ENCODE measurements at regions not wholly inside any gene's neighbourhood (a gene's known extent, or its start where the extent isn't known, plus 50 kb on each side); places are given as distances from the start of the nearest gene placed in this dataset.

- H3K4me3 ChIP-seq (ENCODE audit: low read length) = no peak overlapping the region
- H3K9me3 ChIP-seq (ENCODE audit: low read length) = no peaks in the 10 kb centered on the region
- H3K4me2 ChIP-seq (ENCODE audit: low read depth, low read length, poor library complexity, severe bottlenecking) = no peak overlapping the region
- H3K36me3 ChIP-seq (ENCODE audit: insufficient read depth, low read length) = no peaks in the 10 kb centered on the region
- no peak overlapping the region for H3K9ac ChIP-seq (ENCODE audit: low read length)
- no peaks in the 10 kb centered on the region for H4K20me1 ChIP-seq (ENCODE audit: insufficient read depth, low read depth, low read length)
- H3K27ac ChIP-seq (ENCODE audit: low read length) = no peak overlapping the region
- H3K27me3 ChIP-seq (ENCODE audit: low read length) = no peaks in the 10 kb centered on the region
- H3K79me2 ChIP-seq (ENCODE audit: low read length) = no peaks in the 10 kb centered on the region
- H3K9me2 ChIP-seq (replicated peaks; ENCODE audit: insufficient read depth, low read length) = no peaks in the 10 kb centered on the region
- no peaks in the 10 kb centered on the region for H3K4me1 ChIP-seq (ENCODE audit: low read length)
- H2AFZ ChIP-seq (ENCODE audit: low read length) = no peak overlapping the region
- no peak for DNase-seq
These were observed 194.9 kb upstream of the BTG1 start for GRCh38 chr12:92340441-92341064.

DNA sequence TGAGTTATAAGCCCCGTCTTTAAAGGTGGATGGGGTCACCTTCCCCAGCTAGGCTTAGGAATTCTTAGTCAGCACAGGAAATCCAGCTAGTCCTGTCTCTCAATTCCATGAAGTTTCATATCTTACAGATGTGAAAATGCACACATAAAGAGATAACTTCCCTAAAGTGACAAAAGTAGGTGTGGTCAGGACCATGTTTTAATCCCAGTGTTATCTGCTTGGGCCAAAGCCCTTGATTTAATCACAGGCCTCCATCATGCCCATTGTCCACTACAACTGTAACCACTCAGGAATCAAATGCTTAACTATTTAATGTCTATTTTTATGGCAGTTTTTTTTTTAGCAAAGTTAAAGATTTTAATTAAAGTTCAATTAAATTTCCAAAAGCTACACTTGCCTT lies 194.4 kb upstream of the BTG1 start:
- H3K4me1 ChIP-seq (ENCODE audit: low read length) = no peaks in the 10 kb centered on the region
- H2AFZ ChIP-seq (ENCODE audit: low read length) = no peak overlapping the region
- no peak for DNase-seq
- H3K79me2 ChIP-seq (ENCODE audit: low read length) = no peaks in the 10 kb centered on the region
- H4K20me1 ChIP-seq (ENCODE audit: insufficient read depth, low read depth, low read length) = no peaks in the 10 kb centered on the region
- no peak overlapping the region for H3K4me2 ChIP-seq (ENCODE audit: low read depth, low read length, poor library complexity, severe bottlenecking)
- H3K36me3 ChIP-seq (ENCODE audit: insufficient read depth, low read length) = no peaks in the 10 kb centered on the region
- H3K9me3 ChIP-seq (ENCODE audit: low read length) = no peaks in the 10 kb centered on the region
- no peak overlapping the region for H3K4me3 ChIP-seq (ENCODE audit: low read length)
- H3K9ac ChIP-seq (ENCODE audit: low read length) = no peak overlapping the region
- no peaks in the 10 kb centered on the region for H3K9me2 ChIP-seq (replicated peaks; ENCODE audit: insufficient read depth, low read length)
- H3K27ac ChIP-seq (ENCODE audit: low read length) = no peak overlapping the region
- H3K27me3 ChIP-seq (ENCODE audit: low read length) = no peaks in the 10 kb centered on the region

GRCh38 chr12:92339198-92339821 lies 193.7 kb upstream of the BTG1 start:
- H3K4me3 ChIP-seq (ENCODE audit: low read length) = no peak overlapping the region
- H3K4me2 ChIP-seq (ENCODE audit: low read depth, low read length, poor library complexity, severe bottlenecking) = no peak overlapping the region
- H4K20me1 ChIP-seq (ENCODE audit: insufficient read depth, low read depth, low read length) = no peaks in the 10 kb centered on the region
- H3K9ac ChIP-seq (ENCODE audit: low read length) = no peak overlapping the region
- no peaks in the 10 kb centered on the region for H3K79me2 ChIP-seq (ENCODE audit: low read length)
- H3K36me3 ChIP-seq (ENCODE audit: insufficient read depth, low read length) = no peaks in the 10 kb centered on the region
- no peaks in the 10 kb centered on the region for H3K27me3 ChIP-seq (ENCODE audit: low read length)
- H2AFZ ChIP-seq (ENCODE audit: low read length) = no peak overlapping the region
- H3K9me3 ChIP-seq (ENCODE audit: low read length) = no peaks in the 10 kb centered on the region
- H3K27ac ChIP-seq (ENCODE audit: low read length) = no peak overlapping the region
- no peak for DNase-seq
- no peaks in the 10 kb centered on the region for H3K4me1 ChIP-seq (ENCODE audit: low read length)
- no peaks in the 10 kb centered on the region for H3K9me2 ChIP-seq (replicated peaks; ENCODE audit: insufficient read depth, low read length)

DNA sequence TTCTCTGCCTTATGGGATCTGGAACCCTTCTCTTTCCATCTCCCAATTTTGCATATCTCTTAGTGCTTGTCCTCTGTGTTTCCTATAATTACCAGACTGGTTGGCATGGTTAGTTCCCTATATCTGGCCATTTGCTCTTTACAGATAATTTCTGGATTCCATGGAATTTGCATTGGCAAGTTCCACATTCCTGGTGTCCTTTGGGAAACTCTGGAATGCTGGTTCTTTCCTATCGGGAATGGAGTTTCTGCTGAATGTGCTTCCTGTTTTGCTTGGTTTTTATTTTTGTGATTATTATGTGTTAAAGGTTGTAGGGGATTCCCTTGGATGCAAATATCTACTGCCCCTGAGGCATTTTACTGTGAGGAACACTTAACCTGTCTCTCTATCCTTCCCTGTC lies 193.0 kb upstream of the BTG1 start:
- H3K27me3 ChIP-seq (ENCODE audit: low read length) = no peaks in the 10 kb centered on the region
- no peaks in the 10 kb centered on the region for H4K20me1 ChIP-seq (ENCODE audit: insufficient read depth, low read depth, low read length)
- no peak overlapping the region for H3K27ac ChIP-seq (ENCODE audit: low read length)
- no peak overlapping the region for H2AFZ ChIP-seq (ENCODE audit: low read length)
- no peak overlapping the region for H3K4me2 ChIP-seq (ENCODE audit: low read depth, low read length, poor library complexity, severe bottlenecking)
- no peak for DNase-seq
- no peaks in the 10 kb centered on the region for H3K9me3 ChIP-seq (ENCODE audit: low read length)
- H3K4me3 ChIP-seq (ENCODE audit: low read length) = no peak overlapping the region
- H3K4me1 ChIP-seq (ENCODE audit: low read length) = no peaks in the 10 kb centered on the region
- H3K9me2 ChIP-seq (replicated peaks; ENCODE audit: insufficient read depth, low read length) = no peaks in the 10 kb centered on the region
- no peak overlapping the region for H3K9ac ChIP-seq (ENCODE audit: low read length)
- no peaks in the 10 kb centered on the region for H3K36me3 ChIP-seq (ENCODE audit: insufficient read depth, low read length)
- no peaks in the 10 kb centered on the region for H3K79me2 ChIP-seq (ENCODE audit: low read length)

- Histone ChIP-seq H3K27ac (ENCODE audit: low read length) (no peak overlapping the region), H3K27me3 (ENCODE audit: low read length) (no peaks in the 10 kb centered on the region), H2AFZ (ENCODE audit: low read length) (no peak overlapping the region), H3K9ac (ENCODE audit: low read length) (no peak overlapping the region), H3K36me3 (ENCODE audit: insufficient read depth, low read length) (no peaks in the 10 kb centered on the region), H3K9me2 (replicated peaks; ENCODE audit: insufficient read depth, low read length) (no peaks in the 10 kb centered on the region), H4K20me1 (ENCODE audit: insufficient read depth, low read depth, low read length) (no peaks in the 10 kb centered on the region), H3K79me2 (ENCODE audit: low read length) (no peaks in the 10 kb centered on the region), H3K4me2 (ENCODE audit: low read depth, low read length, poor library complexity, severe bottlenecking) (no peak overlapping the region), H3K9me3 (ENCODE audit: low read length) (no peaks in the 10 kb centered on the region), H3K4me3 (ENCODE audit: low read length) (no peak overlapping the region), H3K4me1 (ENCODE audit: low read length) (no peaks in the 10 kb centered on the region)
- no peak for DNase-seq
These were observed 192.5 kb upstream of the BTG1 start for GRCh38 chr12:92338102-92338501.

GRCh38 chr12:92337128-92337527 lies 191.5 kb upstream of the BTG1 start:
- Histone ChIP-seq H3K9ac (ENCODE audit: low read length) (no peak overlapping the region), H3K36me3 (ENCODE audit: insufficient read depth, low read length) (no peaks in the 10 kb centered on the region), H3K9me3 (ENCODE audit: low read length) (no peaks in the 10 kb centered on the region), H3K4me2 (ENCODE audit: low read depth, low read length, poor library complexity, severe bottlenecking) (no peak overlapping the region), H3K9me2 (replicated peaks; ENCODE audit: insufficient read depth, low read length) (no peaks in the 10 kb centered on the region), H3K79me2 (ENCODE audit: low read length) (no peaks in the 10 kb centered on the region), H3K4me3 (ENCODE audit: low read length) (no peak overlapping the region), H4K20me1 (ENCODE audit: insufficient read depth, low read depth, low read length) (no peaks in the 10 kb centered on the region), H3K4me1 (ENCODE audit: low read length) (no peaks in the 10 kb centered on the region), H2AFZ (ENCODE audit: low read length) (no peak overlapping the region), H3K27me3 (ENCODE audit: low read length) (no peaks in the 10 kb centered on the region), H3K27ac (ENCODE audit: low read length) (no peak overlapping the region)
- no peak for DNase-seq

GRCh38 chr12:92336641-92337040 lies 191.0 kb upstream of the BTG1 start:
- DNase-seq = no peak
- H3K27ac ChIP-seq (ENCODE audit: low read length) = no peak overlapping the region
- H3K9me3 ChIP-seq (ENCODE audit: low read length) = no peaks in the 10 kb centered on the region
- H3K4me2 ChIP-seq (ENCODE audit: low read depth, low read length, poor library complexity, severe bottlenecking) = no peak overlapping the region
- H3K27me3 ChIP-seq (ENCODE audit: low read length) = no peaks in the 10 kb centered on the region
- H3K4me3 ChIP-seq (ENCODE audit: low read length) = no peak overlapping the region
- H3K4me1 ChIP-seq (ENCODE audit: low read length) = no peaks in the 10 kb centered on the region
- no peaks in the 10 kb centered on the region for H3K9me2 ChIP-seq (replicated peaks; ENCODE audit: insufficient read depth, low read length)
- no peak overlapping the region for H2AFZ ChIP-seq (ENCODE audit: low read length)
- H4K20me1 ChIP-seq (ENCODE audit: insufficient read depth, low read depth, low read length) = no peaks in the 10 kb centered on the region
- no peaks in the 10 kb centered on the region for H3K36me3 ChIP-seq (ENCODE audit: insufficient read depth, low read length)
- no peaks in the 10 kb centered on the region for H3K79me2 ChIP-seq (ENCODE audit: low read length)
- H3K9ac ChIP-seq (ENCODE audit: low read length) = no peak overlapping the region

DNA sequence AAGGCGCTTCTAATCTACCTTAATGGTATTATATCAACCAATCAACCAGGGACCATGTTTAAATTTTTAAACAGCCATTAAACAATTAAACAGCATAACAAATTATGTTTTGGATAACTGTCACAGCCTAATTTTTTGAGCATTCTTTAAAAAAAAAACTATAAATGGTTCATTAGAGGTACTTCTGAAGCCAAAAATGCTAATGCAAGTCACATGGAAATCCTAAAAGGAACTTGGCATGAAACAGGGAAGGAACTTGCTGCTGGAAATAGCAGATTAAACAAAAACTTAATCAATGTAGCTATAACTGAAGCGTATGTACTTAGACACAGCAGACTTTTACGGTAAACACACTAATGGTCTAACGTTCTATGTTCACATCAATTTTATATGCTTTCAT lies 190.2 kb upstream of the BTG1 start:
- no peak overlapping the region for H3K4me2 ChIP-seq (ENCODE audit: low read depth, low read length, poor library complexity, severe bottlenecking)
- H3K9me3 ChIP-seq (ENCODE audit: low read length) = no peaks in the 10 kb centered on the region
- no peaks in the 10 kb centered on the region for H3K36me3 ChIP-seq (ENCODE audit: insufficient read depth, low read length)
- no peaks in the 10 kb centered on the region for H3K4me1 ChIP-seq (ENCODE audit: low read length)
- H2AFZ ChIP-seq (ENCODE audit: low read length) = no peak overlapping the region
- no peaks in the 10 kb centered on the region for H3K27me3 ChIP-seq (ENCODE audit: low read length)
- H4K20me1 ChIP-seq (ENCODE audit: insufficient read depth, low read depth, low read length) = no peaks in the 10 kb centered on the region
- H3K9ac ChIP-seq (ENCODE audit: low read length) = no peak overlapping the region
- no peaks in the 10 kb centered on the region for H3K79me2 ChIP-seq (ENCODE audit: low read length)
- DNase-seq = no peak
- no peak overlapping the region for H3K4me3 ChIP-seq (ENCODE audit: low read length)
- no peaks in the 10 kb centered on the region for H3K9me2 ChIP-seq (replicated peaks; ENCODE audit: insufficient read depth, low read length)
- H3K27ac ChIP-seq (ENCODE audit: low read length) = no peak overlapping the region

Measured in Karpas-422 (cell line).